22Rv1 (cell line): ENCODE measurements at regions not wholly inside any gene's neighbourhood (a gene's known extent, or its start where the extent isn't known, plus 50 kb on each side); places are given as distances from the start of the nearest gene placed in this dataset.

Source experiments
- ZFX ChIP-seq: fragments of 450-650 bp; IDR thresholded peaks from 2 replicates; pipeline ENCODE4 v1.6.1; 2017; ENCODE audit warnings: antibody characterized with exemption, borderline replicate concordance
- TF ChIP-seq, protein P1 (sequence below): fragments of 450-650 bp; IDR thresholded peaks from 2 replicates; pipeline ENCODE4 v1.5.1; 2017; ENCODE audit warnings: mild to moderate bottlenecking

DNA sequence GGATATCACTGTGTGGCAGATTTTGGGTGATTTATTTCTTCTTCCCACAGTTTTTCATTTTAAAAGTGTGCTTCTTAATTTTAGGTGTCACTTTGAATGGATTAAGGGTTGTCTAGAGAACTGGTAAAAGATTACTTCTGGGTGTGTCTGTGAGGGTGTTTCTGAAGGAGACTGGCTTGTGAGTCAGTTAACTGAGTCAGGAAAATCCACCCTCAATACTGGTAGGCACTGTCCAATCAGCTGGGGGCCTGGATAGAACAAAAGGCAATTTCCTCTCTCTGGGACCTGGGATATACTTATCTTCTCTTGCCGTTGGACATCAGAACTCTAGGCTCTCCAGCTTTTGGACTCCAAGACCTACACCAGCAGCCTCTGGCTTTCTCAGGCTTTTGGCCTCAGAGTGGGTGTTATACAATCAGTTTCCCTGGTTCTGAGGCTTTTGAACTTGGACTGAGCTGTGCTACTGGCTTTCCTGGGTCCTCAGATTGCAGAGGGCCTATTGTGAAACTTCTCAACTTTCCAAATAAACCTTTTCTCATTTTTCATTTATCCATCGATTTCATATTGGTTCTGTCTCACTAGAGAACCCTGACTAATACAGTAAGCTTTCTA, 413.1 kb downstream of the GBA3 start:
- TF ChIP-seq, protein P1, sequence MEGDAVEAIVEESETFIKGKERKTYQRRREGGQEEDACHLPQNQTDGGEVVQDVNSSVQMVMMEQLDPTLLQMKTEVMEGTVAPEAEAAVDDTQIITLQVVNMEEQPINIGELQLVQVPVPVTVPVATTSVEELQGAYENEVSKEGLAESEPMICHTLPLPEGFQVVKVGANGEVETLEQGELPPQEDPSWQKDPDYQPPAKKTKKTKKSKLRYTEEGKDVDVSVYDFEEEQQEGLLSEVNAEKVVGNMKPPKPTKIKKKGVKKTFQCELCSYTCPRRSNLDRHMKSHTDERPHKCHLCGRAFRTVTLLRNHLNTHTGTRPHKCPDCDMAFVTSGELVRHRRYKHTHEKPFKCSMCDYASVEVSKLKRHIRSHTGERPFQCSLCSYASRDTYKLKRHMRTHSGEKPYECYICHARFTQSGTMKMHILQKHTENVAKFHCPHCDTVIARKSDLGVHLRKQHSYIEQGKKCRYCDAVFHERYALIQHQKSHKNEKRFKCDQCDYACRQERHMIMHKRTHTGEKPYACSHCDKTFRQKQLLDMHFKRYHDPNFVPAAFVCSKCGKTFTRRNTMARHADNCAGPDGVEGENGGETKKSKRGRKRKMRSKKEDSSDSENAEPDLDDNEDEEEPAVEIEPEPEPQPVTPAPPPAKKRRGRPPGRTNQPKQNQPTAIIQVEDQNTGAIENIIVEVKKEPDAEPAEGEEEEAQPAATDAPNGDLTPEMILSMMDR = no peak
- TF ChIP-seq ZFX = no peak
